Urinary bladder (tissue), 3 donors: ENCODE measurements at regions not wholly inside any gene's neighbourhood (a gene's known extent, or its start where the extent isn't known, plus 50 kb on each side); places are given as distances from the start of the nearest gene placed in this dataset.
"Not testable (repeated sequence)": the region's sequence is repeated elsewhere in the genome, so short reads cannot be mapped to it uniquely, and the experiment has no call there.

Experiments used
- DNase-seq: peaks from one replicate; pipeline ENCODE4 v3.0.0-alpha.2; 2015; ENCODE audit errors: extremely low spot score
- H3K27ac ChIP-seq: one replicate; pipeline ENCODE4 v1.5.1; 2013; ENCODE audit warnings: low read depth, mild to moderate bottlenecking, moderate library complexity
- H3K36me3 ChIP-seq: one replicate; pipeline ENCODE4 v1.6.1; 2013; ENCODE audit warnings: mild to moderate bottlenecking, moderate library complexity; ENCODE audit not compliant: insufficient read depth
- H3K4me1 ChIP-seq: one replicate; pipeline ENCODE4 v1.6.1; 2013; ENCODE audit warnings: mild to moderate bottlenecking, moderate library complexity; ENCODE audit not compliant: insufficient read depth
- H3K4me3 ChIP-seq: one replicate; pipeline ENCODE4 v1.5.1; 2013; ENCODE audit warnings: low read depth, low read length
- WGBS: extraction: QIAGEN DNeasy Blood & Tissue Kit; methylation state at CpG from one replicate; pipeline ENCODE4 v1.1.7; 2013; 5-methylcytosine and 5-hydroxymethylcytosine counted together
- donor health status: healthy with polysubstance abuse.
- donor health status: healthy.

DNA sequence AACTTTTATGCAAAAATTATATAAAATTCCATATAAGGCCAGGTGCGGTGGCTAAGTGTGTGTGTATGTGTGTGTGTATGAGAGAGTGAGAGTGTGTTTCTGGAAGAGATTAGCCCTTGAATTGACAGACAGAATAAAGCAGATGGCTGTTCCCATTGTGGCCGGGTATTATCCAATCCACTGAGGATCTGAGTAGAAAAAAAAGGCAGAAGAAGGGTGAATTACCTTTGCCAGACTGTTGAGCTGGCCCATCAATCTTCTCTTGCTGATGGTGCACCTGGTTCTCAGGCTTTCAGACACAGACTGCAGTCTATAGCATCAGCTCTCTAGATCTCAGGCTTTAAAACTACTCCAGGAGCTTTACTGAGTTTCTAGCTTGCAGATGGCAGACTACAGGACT lies 92.2 kb upstream of the SLIT2 start:
- no peaks in the 10 kb centered on the region for H3K4me1 ChIP-seq
- H3K4me3 ChIP-seq: no peak overlapping the region
- DNase-seq: no peak
- no peaks in the 10 kb centered on the region for H3K36me3 ChIP-seq
- WGBS: 94% methylated on average over 2 of the region's 2 CpGs
- H3K27ac ChIP-seq: no peak overlapping the region

GRCh38 chr4:20158195-20158594 lies 93.5 kb upstream of the SLIT2 start:
- WGBS: 72% methylated on average over 2 of the region's 2 CpGs
- H3K4me3 ChIP-seq: no peak overlapping the region
- DNase-seq: no peak
- H3K27ac ChIP-seq: no peak overlapping the region
- H3K4me1 ChIP-seq: no peaks in the 10 kb centered on the region
- H3K36me3 ChIP-seq: no peaks in the 10 kb centered on the region

DNA sequence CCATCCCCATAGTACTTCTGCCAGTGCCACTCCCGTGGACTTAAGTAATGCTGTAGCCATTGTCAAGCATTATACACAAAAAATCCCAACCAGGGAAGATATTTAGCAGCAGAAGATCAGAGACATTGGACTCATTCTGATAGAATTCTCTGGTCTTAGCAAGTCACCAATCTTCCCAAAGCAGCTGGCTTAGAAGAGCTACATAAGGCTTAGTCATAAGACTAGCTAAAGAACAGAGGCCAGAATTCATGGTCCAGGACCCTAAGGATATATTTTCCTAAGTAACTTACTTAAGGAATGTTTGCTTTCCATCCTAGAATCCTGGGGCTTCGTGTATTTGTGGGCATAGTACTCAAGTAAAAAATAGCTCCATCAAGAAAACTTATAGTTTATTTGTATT lies 100.3 kb upstream of the SLIT2 start:
- Histone ChIP-seq H3K4me3 (no peak overlapping the region), H3K4me1 (no peaks in the 10 kb centered on the region), H3K27ac (no peak overlapping the region), H3K36me3 (no peaks in the 10 kb centered on the region)
- WGBS: 82% methylated on average over 2 of the region's 2 CpGs
- DNase-seq: no peak

- 93% methylated on average over 3 of the region's 3 CpGs for WGBS
- H3K27ac ChIP-seq, H3K4me3 ChIP-seq, DNase-seq, H3K4me1 ChIP-seq, H3K36me3 ChIP-seq: not testable (repeated sequence)
Measured at GRCh38 chr4:20149143-20149542, 102.6 kb upstream of the SLIT2 start.

DNA sequence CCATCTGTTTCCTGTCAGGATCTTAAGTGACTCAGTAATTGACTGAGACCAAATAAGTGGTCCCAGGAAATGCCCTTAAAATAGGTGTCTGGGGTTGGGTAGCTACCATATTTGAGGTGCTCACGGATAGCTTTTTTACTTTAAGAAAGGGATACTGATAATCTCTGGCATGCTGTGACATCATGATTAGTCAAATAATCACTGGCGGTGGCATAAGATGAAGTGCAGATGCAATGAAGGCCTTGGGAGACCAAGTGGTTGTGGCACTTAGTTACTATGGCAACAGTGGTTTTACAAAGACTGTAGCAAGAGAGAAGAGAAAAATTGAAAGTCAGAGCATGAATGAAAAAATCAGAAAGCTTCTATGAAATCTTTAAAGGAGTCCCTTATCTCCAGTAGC lies 114.5 kb upstream of the SLIT2 start:
- Histone ChIP-seq H3K36me3 (no peaks in the 10 kb centered on the region), H3K4me1 (no peaks in the 10 kb centered on the region), H3K27ac (no peak overlapping the region), H3K4me3 (no peak overlapping the region)
- 62% methylated on average over 2 of the region's 2 CpGs for WGBS
- no peak for DNase-seq

DNA sequence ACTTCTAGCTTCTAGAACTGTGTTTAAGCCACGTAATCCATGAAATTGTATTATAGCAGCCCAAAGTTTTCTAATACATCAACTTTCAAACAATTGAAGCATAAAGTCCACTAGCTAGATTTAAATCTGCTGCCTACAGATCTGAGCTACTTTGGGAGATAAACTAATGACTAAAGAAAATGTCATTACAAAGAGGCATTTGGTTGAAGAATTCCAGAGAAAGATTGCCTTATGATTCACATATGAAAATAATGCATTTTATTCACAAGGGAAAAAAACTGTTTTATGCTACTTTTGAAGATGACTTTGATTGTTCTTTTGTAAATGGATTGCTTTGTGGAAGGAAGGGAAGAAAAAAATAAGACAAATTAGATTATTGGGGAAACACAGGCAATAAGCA lies 124.1 kb upstream of the SLIT2 start:
- H3K36me3 ChIP-seq: no peaks in the 10 kb centered on the region
- DNase-seq: no peak
- no peak overlapping the region for H3K4me3 ChIP-seq
- no peak overlapping the region for H3K27ac ChIP-seq
- no peaks in the 10 kb centered on the region for H3K4me1 ChIP-seq
- 92% methylated on average over 1 of the region's 1 CpG for WGBS

GRCh38 chr4:20126906-20127305 lies 124.8 kb upstream of the SLIT2 start:
- 91% methylated on average over 1 of the region's 1 CpG for WGBS
- H3K27ac ChIP-seq: no peak overlapping the region

DNA sequence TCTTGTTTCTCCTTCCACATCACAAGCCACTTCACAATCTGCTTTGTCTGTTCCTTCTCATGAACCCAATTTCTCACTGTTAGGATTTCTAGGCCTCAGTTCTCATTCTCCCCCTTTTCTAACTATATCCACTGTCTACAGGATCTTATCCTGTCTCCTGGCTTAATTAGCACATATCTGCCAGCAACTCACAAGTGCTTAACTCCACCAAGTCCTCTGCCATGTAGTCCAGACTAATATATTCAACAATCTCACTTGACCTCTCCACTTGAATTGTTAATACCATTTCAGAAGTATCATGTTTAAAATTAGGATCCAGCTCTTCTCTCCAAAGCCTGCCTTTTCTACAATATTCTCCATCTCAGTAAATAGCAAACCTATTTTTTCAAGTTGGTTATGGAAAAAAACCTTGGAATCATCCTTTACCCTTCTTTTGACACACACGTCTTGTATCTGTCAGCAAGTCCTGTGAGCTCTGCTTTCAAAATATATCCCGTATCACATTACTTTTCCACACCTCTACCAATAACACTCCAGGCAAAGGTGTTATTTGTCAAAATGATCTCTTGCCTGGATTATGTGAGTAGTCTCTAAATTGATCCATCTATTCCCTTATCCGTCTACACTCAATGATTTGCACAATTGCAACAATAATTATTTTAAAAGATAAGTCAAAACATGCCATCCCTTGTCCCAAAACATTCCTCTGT lies 127.2 kb upstream of the SLIT2 start:
- WGBS: 84% methylated on average over 3 of the region's 3 CpGs
- Histone ChIP-seq H3K4me3 (no peak overlapping the region), H3K36me3 (no peaks in the 10 kb centered on the region), H3K27ac (no peak overlapping the region), H3K4me1 (no peaks in the 10 kb centered on the region)
- DNase-seq: no peak

More at GRCh38 chr4:20126906-20127305, 124.8 kb upstream of the SLIT2 start:
- H3K36me3 ChIP-seq: no peaks in the 10 kb centered on the region
- no peaks in the 10 kb centered on the region for H3K4me1 ChIP-seq
- no peak overlapping the region for H3K4me3 ChIP-seq
- DNase-seq: no peak

DNA sequence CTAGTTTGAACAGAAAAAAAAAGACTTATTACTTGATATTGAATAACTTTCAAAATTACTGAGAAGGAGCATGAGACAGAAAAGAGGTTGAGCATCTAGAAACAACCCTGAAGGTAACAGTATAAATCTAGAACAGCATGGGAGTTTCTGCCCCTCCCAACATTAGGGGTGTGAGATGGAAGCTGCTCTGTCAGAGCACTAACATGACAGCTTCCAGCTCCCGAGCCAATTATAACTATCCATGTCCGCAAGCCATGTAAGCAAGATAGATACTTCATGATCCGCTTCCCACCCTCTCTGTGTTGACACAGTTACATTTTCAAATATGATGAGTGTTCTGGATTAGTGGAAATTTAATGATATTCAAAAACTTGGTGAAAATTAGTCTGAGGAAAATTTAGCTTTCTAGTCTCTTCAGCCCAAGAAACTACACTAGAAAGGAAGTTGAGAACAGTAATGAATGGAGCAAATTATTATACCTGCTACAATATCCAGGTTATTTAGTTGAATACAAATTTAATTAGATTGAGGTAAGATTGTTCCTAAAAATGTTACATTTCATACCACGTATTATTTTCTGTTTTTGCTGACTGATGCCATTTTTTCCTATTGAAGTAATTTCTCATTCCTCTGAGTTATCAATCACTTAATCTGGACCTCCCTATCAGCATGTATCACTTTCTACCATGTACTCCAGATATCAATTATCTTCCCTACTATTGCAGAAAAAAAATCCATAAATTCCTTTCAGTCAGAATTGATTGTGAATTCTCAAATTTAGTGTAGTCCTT lies 129.3 kb upstream of the SLIT2 start:
- Histone ChIP-seq H3K27ac (no peak overlapping the region), H3K4me1 (no peaks in the 10 kb centered on the region), H3K36me3 (no peaks in the 10 kb centered on the region), H3K4me3 (no peak overlapping the region)
- DNase-seq: no peak
- 91% methylated on average over 4 of the region's 4 CpGs for WGBS

GRCh38 chr4:20119141-20119540 lies 132.6 kb upstream of the SLIT2 start:
- 81% methylated on average over 2 of the region's 2 CpGs for WGBS
- H3K36me3 ChIP-seq: no peaks in the 10 kb centered on the region
- H3K4me1 ChIP-seq: no peaks in the 10 kb centered on the region
- H3K4me3 ChIP-seq: no peak overlapping the region
- H3K27ac ChIP-seq: no peak overlapping the region
- DNase-seq: no peak

- Histone ChIP-seq H3K27ac (no peak overlapping the region), H3K36me3 (no peaks in the 10 kb centered on the region), H3K4me3 (no peak overlapping the region), H3K4me1 (no peaks in the 10 kb centered on the region)
- 39% methylated on average over 3 of the region's 3 CpGs for WGBS
- no peak for DNase-seq
Measured at GRCh38 chr4:20109391-20109790, 142.3 kb upstream of the SLIT2 start.

GRCh38 chr4:20106921-20107320 lies 144.8 kb upstream of the SLIT2 start:
- 95% methylated on average over 2 of the region's 2 CpGs for WGBS

GRCh38 chr4:20101831-20102230 lies 149.9 kb upstream of the SLIT2 start:
- Histone ChIP-seq H3K36me3 (no peaks in the 10 kb centered on the region), H3K27ac (no peak overlapping the region), H3K4me1 (no peaks in the 10 kb centered on the region), H3K4me3 (no peak overlapping the region)
- WGBS: 98% methylated on average over 4 of the region's 4 CpGs
- no peak for DNase-seq

More at GRCh38 chr4:20106921-20107320, 144.8 kb upstream of the SLIT2 start:
- no peak for DNase-seq
- Histone ChIP-seq H3K4me3 (no peak overlapping the region), H3K4me1 (no peaks in the 10 kb centered on the region), H3K27ac (no peak overlapping the region), H3K36me3 (no peaks in the 10 kb centered on the region)

DNA sequence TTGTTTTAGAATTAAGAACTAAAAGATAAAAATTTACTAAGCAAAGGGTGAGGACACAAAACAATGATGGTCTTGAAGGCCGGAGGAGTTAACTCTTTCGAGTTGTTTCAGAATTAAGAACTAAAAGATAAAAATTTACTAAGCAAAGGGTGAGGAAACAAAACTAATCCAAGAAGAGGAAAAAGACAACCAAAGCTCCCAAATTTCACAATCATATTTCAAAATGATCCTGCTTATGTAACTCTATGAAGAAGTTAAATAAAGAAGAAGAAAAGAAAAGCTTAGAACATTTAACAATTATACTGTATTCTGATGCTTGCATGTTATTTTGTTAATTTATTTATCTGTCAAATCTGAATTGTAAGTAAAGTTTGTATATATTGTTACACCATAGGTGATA lies 154.8 kb upstream of the SLIT2 start:
- Histone ChIP-seq H3K27ac (no peak overlapping the region), H3K4me3 (no peak overlapping the region), H3K4me1 (no peaks in the 10 kb centered on the region), H3K36me3 (no peaks in the 10 kb centered on the region)
- DNase-seq: no peak
- WGBS: 83% methylated on average over 2 of the region's 2 CpGs
